GM19351 (cell line): ENCODE measurements at regions not wholly inside any gene's neighbourhood (a gene's known extent, or its start where the extent isn't known, plus 50 kb on each side); places are given as distances from the start of the nearest gene placed in this dataset.

Experiments
- ATAC-seq: cut with Tn5 transposase; IDR thresholded peaks from one replicate; pipeline ENCODE4 v1.9.1; 2021; ENCODE audit warnings: mild to moderate bottlenecking, moderate library complexity; ENCODE audit not compliant: unreplicated experiment

DNA sequence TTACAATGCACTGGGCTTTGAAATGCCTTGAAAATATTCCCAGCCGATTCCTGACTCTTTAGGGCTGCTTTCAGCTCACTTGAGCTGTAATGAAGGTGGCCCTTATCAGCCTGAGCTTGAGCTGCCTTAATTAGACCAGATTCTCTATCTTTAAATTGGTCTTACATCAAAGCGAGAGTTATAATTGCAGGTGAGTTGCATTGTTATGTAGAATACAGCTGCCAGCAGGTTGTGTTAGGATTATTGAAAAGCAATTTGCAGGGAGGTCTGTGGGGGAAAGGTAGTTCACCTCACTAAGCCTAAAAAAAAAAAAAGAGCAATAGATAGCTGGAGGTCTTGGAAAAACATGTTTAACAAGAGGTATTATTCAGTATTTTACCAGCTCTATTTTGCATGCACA, 142.2 kb upstream of the HABP2 start:
- ATAC-seq = no peak

DNA sequence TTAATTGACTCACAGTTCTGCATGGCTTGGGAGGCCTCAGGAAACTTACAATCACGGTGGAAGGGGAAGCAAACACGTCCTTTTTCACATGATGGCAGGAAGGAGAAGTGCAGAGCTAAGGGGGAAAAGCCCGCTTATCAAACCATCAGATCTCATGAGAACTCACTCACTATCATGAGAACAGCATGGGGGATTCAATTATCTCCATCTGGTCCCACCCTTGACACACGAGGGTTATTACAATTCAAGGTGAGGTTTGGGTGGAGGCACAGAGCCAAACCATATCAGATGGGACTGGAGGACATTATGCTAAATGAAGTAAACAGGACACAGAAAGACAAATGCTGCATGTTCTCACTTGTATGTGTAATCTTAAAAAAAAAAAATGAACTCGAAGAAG, 141.4 kb upstream of the HABP2 start:
- no peak for ATAC-seq

DNA sequence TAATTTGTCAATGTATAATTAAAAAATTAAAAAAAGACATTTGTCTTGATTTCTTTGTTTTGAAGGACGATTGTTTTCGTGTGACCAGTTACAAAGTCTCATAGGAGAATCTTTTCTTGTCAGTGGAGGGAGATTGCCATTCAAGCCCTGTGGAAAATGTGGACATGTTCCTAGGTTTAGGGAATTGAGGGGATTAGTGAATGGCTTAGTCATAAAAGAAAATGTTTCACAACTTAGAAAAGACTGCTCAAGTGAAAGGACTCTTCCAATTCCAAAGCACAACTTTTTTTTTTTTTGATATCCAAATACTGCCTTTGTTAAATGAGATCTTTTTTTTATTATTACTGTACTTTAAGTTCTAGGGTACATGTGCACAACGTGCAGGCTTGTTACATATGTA, 140.7 kb upstream of the HABP2 start:
- no peak for ATAC-seq

DNA sequence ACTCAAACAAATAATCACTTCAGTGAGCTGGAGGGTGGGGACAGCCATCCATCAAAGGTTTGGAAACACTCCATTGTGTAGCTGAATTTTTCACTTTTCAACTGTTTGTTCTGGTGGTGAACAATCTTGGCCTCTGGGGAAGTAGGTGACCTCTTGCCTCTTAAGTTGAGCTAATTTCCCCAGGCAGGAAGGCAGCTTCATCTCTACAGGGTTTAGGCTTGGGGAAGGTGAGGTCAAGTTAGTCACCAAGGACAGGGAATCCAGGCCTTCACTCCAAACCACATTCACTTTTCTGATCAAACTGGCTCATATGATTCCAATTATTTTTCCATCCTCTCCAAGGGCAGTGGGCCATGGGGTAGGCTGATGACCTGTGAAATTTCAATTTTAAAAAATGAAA, 138.3 kb upstream of the HABP2 start:
- no peak for ATAC-seq

DNA sequence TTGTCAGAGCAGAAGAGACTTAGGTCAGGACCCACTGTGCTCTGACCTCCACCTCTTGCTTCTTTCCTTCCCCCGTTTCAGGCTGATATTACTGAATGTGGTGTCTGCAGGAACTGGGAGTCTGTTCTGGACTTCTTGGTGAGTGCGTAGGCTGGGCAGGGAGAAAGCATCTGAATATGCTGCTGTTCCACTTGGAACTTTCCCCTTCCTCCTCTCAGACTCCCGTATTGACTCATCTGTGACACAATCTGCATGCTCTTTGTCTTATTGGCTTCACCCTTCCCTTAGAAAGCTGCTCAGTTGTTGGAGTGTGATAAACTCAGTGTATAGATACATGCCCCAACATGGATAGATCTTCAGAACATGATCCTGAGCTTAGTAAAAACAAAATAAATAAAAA, 137.6 kb upstream of the HABP2 start:
- ATAC-seq = no peak

DNA sequence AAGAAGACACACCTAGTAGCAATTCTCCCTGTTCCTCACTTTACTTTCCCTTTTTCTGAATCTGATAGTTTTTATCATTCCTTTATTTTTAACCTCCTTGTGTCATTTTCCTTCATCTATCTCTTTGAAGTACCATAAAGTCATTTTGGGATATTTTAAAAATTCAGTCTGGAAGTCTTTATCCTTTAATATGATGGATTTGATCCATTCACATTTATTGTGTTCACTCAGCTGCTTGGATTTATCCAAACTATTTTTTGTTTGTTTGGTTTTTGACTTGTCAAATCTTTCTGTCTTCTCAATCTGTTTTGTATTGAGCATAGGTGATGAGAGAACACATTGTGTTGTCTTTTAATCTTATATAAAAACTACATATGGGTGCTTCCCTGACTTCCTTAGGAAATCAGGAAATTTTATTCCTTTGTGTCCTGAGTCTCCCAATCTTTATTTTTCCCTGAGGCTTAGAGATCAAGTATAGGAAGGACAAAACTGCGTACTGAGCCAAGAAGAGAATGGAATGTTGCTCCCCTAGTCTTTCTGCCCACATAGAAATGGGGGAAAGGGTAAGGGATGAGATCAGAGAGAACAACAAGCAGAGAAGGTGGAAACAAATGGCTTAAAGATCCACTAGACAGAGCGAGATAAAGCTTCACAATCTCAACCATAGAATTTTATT, 132.7 kb upstream of the HABP2 start:
- ATAC-seq = no peak

DNA sequence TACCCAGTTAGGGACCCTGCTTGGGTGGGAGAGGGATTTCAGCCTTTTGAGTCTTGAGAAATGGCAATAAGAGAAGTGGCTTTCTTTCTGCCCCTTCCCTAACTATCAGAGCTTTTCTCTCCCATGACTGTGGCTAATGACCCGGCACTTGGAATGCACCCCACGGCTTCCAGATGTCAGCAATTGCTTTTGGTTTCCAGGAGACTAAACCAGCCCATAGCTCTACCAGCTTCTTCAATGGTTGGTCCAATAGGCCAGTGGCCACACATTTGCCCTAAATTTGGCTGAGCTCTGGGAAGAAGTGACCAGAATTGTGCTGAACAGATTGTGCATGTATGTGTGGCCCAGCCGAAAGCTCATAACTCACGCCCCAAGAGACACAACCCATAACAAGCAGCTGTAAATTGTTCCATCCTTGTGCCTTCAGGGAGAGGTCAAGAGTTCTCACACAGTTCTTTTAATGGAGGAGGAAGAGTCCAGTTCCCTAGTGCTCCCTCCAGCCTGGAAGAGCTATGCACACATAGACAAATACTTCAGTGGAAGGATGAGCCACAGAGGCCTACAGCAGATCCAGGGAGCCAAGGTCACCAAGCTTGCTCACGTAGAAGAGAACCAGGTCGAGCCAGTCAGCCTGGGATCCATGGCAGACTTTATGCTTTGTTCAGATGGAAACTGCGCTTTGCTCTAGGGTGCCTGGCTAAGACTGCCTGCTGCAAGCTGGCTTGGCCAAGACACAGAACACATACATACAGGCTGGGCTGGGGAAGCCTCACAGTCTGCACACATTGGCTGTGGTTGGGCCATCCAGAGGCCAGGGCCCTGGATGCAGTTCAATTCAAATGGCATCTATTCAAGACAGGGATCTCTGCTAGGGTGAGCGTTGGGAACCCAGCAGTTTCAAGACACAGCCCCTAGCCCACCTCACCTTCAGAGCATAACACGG, 131.8 kb upstream of the HABP2 start:
- ATAC-seq = no peak

DNA sequence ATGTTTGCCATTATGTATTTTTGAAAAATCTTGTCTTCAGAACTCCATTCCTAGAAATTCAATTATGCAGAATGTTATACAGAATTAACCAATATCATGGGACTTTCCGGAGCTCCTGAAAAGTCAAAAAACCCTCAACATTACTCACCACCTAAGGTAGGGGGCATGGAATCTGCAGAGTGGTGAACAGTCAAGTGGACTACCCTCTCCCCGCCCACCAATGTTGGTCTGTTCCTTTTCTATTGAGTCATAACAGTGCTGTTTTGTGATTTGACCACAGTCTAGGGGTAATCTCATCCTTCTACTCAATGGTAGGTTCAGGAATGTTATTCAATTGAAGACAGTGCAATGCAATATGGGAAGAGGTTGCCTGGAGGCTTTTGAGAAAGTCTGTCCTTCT, 130.5 kb upstream of the HABP2 start:
- no peak for ATAC-seq

DNA sequence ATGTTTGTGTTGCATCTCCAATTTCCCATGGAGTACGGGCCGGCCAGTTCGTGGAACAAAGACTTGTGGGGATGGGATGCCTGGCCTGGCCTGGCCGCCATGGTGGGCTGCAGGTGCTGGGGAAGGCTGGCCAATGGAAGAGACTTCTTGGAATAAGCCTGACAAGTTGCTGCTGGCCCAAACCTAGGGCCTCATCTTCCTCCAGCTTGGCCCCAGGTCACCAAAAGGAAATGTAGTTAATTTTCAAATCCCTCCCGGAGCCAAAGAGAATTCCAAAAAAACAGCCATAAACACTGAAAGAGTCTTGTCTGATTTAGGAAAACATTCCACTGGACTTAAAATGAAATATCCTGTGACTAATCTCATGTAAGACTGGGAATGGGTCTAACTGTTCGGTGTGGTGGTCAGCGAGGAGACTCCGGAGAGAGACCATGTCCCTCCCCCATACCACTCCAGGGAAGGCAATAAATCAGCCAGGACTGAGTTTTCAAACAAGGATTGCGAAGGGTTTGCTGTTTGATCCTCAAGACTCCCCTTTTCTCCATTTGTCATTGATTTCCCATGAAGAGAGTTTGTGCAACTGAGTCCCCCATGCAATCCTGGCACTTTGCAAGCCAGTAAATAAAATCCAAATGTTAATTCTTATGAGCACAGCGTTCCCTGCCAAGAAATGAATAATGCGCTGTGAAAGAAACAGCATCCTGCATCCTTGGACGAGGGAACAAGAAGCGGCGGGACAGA, 128.7 kb upstream of the HABP2 start:
- ATAC-seq = no peak

DNA sequence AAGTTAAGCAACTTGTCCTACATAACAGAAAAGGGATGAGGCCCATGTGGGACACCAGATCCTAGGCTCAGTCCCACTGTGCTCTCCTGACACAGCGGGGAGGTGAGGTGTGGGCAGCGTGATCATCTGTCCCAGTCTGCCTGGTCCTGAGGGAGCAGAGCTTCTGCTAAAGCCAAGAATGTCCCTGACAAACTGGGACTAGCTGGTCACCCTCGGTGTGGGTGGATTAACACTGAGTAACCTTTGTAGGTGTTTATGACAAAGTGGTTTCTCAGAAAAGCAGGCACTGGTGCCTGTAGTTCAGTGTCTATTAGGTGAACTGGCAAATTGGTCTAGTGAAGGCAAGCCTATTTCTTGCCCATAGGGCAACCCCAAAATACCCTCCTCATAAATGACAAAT, 127.8 kb upstream of the HABP2 start:
- no peak for ATAC-seq

DNA sequence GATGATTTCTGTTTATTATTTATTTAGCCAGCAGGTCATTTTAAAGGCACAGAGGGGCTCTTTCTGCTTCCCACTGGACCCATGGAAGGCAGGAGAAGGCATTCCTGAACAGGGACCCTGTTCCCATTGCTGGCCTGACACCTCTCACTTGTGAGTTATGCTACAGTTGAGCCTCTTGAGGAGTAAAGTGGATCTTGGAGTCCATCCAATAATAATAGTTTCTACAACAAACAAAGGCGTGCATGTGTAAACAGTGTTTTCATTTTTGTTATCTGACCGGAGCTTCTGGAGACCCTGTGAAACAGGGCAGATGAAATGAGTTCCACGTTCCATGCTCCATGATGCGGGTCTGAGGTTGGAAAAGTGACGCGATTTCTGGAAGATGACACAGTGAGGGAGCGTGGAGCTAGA, 127.3 kb upstream of the HABP2 start:
- no peak for ATAC-seq

DNA sequence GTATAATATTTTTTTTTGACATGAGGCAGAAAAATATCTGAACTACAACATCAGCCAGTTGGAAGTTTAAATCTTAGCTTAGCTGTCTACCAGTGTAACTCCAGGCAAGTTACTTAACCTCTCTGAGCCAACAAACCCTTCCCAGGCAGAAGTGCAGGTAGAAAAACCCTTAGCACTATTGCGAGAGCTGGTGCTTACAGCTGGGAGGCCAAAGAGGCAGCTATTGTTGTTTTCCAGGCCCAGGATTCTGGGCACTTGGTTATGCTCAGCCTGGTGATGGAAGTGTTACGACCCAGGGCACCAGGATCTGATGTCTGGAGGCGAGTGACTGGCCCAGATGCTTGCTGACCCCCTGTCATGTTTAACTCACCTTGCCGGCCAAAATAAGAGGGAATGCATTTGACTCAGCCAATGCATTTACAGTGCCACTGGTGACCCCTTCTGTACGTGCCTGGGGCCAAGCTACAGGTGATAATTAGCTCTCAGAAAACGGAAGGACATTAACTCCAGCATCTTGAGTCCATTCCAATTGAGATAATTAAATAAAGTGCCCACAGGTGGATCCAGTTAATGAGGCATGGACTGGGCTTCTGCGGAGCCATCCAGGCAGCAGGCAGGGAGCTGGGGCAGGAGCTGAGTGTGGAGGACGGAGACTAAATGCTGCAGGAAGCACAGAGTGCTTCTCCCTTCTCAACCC, 126.5 kb upstream of the HABP2 start:
- ATAC-seq = no peak

DNA sequence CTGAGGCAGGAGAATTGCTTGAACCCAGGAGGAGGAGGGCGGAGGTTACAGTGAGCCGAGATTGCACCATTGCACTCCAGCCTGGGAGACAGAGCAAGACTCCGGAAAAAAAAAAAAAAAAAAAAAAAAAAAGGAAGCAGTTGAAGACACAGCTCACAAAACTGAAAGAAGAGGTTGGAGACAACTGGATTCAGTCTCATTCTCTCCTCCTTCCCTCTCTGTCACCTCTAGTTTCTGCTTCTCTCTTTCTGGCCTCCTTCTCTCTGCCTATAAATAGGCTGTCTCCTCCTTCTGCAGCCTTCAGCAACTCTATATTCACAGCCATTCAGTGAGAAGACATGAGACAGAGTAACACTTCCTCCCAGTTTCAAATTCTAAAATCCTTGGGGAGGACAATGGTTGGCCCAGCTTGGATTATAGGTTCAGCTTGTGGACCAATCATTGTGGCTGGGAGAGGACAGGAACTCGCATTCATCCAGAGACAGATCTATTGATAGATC, 125.6 kb upstream of the HABP2 start:
- ATAC-seq = no peak

DNA sequence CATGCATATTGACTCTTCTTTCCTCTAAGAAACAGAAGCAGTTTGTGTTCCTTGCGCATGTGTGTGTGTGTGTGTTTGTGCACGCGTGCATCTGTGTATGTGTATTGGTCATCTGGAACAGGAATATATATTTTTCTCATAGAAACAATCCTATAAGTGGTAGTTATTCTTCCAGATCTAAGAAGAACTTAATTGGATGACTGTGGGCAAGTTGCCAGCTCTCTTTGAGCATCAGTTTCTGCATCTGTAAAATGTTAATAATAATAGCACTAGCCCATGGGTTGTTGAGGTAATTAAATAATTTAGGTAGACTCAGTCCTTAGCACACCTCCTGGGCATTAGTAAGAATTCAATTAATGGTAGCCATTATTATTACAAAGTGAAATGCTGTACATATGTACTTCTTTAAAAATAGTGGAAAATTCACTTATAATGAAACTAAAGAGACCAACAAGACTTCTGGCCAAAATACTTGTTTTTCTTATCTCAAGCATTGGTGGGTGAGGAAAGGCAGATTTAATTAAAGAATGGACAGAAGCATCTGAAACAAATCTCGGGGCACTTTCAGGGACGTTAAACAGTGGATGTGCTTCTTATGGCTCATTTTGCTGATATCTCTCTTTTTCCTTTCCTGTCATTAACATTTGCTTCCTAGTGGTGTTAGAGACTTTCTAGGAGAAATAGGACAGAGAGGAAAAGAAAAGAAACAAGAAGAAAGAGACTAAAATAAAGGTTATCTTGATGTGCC, 124.9 kb upstream of the HABP2 start:
- ATAC-seq = no peak

DNA sequence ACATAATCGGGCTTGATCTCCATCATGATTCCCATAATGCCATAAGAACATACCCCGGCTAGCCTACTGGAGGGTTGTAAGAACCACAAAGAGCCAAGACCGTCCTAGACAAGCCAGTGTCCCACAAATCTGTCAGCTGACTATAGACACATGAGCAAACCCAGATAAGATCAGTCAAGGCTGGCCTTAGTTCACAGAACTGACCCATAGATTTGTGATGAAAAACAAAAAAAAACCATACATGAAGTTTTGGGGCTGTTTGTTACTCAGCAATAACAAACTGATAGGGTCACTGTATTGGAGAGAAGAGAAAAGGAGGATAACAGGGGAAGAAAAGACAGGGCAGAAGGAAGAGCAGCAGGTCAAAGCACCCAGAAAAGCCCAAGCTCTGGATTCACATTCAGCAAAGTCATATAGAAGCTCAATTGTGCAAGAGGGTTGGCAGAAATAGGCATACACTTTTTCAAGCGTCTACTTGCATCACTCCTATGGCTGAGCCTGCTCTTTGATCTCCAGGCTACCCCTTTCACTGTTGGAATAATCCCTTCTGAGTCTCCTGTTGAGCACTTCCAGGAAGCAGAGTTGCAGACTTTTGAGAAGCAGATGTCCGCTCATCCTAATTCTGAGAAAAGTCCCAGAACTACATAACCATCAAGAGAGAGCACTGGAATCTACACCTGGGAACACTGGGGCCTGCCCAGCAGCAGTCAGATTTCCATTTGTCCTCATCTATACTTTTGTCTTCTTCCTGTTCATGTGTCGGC, 122.0 kb upstream of the HABP2 start:
- no peak for ATAC-seq

DNA sequence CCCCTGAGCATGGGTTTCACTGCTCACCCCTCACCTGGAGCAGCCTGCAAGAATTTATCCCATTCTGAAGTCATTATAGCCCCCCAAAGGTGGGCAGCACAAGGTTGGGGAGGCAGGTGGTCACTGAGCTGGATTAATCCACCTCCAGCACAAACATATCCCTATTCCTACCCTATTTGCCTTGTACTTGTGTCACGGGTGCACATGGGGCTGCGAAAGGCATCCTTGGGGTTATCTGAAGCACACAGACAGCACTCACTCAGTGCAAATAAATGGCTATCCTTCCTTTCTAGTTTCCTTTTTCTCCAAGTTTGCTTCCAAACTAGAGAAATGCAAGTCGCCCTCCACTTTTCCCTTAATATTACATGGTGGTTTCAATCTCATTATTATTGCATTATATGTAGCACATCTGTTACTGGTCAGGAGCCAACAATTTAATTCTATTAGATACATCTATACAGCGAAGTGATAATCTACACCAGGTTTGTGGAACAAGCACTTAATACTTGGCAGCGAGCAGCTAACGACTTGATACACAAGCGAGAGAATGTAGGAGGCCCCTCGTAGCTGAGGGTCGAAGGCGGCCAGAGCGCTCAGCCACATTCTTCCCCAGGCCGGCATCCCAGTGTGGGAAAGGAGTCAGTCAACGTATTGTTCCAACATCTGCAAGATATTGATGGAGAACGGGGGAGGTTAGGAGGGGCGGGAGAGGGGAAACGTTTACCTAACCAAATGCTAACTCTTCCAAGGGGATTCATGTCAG, 121.3 kb upstream of the HABP2 start:
- no peak for ATAC-seq

DNA sequence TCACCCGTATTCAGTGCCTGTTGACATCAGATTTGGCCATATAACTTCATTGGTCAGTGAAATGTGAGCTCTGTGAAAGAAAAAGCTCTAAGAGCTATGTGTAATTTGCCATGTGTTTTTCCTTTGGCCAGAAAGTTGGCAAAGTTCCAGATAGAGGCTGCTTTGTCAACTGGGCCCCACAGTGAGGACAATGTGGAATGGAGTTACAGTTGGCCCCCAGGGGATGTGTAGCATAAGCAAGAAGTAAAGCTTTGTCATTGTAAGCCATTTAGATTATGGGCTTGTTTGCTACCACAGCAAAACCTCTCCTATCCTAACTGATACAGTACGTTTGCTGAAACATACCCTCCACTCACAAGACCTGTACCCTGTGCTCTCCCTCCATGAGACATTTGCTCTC, 119.1 kb upstream of the HABP2 start:
- no peak for ATAC-seq

DNA sequence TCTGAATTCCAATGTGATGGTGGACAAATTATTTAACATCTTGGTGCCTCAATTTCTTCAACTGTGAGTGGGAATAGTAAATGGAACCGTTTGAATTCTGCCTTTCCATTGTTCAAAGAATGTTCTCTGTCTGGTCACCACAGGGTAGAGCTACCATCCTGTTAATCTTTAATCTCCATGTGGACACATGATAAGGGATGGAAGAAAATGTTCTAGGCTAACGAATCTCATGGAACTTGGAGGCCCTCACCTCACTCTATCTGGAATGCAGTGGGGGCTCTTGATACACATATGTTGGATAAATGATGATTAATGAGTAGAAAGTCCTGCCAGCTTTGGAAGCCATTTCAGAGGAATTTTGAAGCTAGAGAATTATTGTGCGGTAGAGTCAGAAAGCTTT, 118.5 kb upstream of the HABP2 start:
- ATAC-seq = no peak

DNA sequence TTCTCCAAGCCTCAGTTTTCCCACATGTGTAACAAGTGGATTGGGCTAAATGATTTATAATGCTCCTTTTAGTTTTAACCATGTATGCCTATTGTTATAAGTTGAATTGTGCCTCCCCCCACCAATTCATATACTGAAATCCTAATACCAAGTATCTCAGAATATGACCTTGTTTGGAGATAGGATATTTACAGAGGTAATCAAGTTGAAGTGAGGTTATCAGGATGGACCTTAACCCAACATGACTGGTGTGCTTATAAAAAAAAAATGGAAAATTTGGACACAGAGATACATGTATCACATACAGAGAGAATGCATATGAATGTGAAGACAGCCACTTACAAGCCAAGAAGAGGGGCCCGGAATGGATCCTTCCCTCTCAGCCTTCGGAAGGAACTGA, 117.9 kb upstream of the HABP2 start:
- no peak for ATAC-seq
